NCI-H1417 (cell line): ENCODE measurements at regions not wholly inside any gene's neighbourhood (a gene's known extent, or its start where the extent isn't known, plus 50 kb on each side); places are given as distances from the start of the nearest gene placed in this dataset.
A peak's percentile ranks its signal among the peaks of the same experiment; 100 is the strongest.

Experiments used
- DNase-seq, 3 experiments: peaks; one replicate each; lab custom pipeline; 2025; lab: John Stamatoyannopoulos, UW

DNA sequence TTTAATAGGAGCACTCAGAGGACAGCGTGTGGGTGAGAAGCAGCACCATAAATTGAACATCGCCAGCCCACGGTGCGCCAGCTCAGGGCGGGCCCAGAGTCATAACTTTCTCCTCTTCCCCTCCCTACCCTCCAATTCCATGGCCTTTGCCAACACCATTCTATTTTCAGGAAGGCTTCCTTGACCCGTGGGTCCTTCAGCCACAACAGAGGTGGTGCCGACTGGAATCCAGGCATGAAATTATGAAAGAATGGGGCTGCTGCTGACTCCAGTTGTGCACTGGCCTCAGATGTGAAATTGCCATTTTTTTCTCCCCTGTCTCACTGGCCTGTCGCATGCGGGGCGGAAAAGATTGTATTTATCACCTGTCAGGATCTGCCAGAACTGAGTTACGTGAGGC is 345.9 kb downstream of the MIAT start:
- DNase-seq, result no peak

DNA sequence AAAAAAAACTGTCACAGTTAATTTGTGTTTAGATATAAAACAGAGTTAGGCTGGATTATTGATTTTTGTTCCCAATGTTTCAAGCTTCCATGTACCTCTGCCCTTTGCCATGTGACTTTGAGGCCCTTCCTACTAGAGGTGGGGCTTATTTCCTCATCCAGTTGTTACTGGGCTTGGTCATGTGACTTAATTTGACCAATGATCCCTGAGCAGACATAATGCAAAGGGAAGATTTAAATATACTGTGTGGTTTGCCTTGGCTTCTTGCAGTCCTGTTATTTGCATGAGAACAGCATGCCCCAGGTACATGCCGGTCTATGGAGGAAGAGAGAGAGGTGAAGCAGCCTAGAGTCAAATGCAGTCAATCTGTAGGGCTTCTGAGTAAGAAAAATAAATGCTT is 347.0 kb downstream of the MIAT start:
- no peak for DNase-seq

DNA sequence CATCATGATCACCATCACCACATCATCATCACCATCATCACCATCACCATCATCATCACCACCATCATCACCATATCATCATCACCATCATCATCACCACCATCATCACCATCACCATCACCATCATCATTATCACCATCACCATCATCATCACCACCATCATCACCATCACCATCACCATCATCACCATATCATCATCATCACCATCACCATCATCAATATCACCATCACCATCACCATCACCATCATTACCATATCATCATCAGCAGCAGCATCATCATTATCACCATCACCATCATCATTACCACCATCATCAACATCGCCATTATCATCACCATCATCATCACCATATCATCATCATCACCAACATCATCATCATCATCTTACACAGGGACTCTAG is 351.1 kb downstream of the MIAT start:
- no peak for DNase-seq

DNA sequence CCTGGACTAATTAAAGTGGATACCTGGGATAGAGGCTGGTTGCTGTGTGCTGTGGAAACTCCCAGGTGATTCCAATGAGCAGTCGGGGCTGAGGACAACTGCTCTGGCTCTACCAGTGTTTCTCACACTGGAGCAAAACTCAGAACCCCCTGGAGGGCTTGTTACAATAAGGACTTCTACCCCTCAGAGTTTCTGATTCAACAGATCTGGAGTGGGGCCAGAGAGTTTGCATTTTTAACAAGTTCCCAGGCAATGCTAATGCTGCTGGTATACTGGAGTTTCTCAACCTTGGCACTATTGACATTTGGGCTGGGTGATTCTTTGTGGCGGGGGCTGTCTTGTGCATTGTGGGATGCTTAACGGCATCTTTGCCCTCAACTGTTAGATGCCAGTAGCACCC is 353.7 kb downstream of the MIAT start:
- no peak for DNase-seq

DNA sequence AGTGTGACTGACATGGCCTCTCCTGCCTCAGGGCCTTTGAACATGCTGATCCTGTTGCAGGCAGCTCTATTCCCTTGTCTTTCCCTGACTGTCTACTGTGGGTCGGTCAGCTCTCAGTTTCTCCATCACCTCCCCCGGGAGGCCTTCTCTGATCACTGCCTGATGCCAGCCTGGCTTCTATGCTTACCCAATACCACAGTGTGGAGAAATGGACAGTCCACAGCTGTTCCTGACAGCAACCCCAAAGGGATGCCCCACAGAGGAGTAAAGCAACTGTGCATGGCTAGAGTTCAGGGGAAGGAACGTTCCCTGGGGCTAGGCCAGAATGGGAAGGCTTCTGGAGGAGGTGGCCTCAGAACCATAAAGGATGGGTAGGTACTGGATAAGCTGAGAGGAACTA is 354.3 kb downstream of the MIAT start:
- no peak for DNase-seq

DNA sequence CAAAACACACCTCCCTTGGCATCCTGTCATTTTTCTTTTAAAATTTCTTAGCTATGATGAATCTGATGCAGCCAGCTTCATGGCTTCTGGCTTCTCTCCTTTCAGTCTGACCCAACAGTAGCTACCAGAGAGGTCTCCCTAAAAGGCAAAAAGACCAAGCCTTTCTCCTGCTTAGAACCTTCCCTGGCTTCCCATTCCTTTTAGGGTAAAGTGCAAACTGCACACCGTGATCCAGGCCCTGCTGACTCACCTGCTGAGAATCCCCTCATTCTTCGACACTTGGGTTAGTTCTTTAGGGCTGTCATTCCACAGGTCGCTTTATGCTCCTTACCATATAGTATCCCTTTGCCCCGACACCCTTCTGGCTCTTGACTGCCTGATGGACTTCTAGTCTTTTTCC is 362.4 kb downstream of the MIAT start:
- DNase-seq, result no peak

DNA sequence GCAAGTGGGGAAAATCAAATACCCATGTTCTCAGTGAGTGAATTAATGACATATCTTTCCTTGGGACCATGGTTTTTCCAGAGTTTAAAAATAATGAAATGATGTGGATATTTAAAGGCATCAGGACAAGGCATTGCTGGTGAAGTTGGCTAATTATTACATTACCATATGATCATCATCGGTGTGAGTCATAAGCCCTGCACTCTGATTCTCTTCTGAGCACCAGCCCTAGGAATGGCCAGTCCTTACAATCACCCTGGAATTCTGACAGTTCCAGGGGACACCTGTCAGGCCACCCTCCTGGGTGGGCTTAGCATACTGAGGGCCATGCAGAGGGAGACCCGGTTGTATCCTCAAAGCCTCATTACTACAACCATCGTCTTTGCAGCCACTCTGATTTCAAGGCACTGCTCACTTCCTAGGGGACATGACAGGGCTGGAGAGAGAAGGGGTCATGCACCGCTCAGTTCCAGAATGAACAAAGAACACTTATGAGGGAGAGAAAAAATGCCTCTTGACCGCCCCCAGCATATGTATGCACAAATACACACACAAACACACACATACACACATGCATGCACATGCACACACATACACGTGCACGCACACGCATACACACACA is 365.0 kb downstream of the MIAT start:
- no peak for DNase-seq

DNA sequence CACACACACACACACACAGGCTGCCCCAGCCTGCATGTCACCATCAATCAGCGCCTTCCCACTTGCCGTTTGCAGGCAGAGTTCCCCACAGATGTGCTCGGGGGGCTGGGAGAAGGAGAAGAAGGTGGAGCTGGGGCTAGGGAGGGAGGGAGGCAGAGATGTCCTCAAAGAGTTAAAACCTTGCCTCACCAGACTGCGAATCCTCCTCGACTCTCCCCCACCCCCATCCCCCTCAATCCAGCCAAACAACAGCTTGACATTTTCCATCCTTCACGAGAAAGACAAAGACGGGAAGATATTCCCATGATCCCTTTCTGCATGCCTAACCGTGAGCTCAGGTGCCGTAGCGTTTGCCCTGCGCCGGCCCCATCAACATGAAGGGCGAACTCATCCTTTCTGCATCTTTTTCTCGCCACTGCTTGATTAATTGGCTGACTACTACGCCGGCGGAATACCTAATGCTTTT is 365.5 kb downstream of the MIAT start:
- no peak for DNase-seq

DNA sequence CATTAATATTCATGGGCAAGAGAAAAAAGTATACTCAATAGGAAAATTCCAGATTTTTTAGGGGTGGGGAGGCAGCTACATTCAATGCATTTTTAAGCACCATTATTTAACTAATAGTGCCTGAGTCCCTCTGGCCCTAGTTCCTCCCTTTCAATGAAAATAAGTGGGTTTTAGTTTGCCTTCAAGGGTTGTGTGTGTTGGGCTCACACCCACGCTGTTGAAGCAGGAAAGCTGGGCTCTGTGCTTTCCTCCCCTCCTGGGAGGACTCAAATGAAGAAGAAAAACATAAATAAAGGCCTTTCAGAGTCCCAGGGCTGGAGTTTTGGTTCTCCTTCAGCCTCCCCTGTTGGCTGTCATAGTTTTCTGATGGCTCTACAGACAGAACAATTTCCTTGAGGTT is 366.2 kb downstream of the MIAT start:
- no peak for DNase-seq

DNA sequence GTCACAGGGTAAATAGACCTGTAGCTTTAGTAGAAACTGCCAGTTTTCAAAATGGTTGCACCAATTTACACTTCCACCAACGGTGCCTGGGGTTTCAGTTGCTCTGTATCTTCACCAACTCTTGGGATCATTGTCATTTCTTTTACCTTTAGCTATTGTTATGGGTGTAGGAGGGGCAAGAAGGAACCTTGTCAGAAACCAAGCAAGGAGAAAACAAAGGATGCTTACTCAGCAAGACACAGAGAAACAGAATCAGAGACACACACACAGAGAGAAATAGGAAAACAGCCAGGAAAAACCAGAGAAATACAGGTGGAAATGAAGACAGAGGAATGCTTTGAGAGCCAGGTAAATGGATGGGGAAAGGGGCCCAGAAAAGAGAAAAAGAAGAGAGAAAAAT is 367.6 kb downstream of the MIAT start:
- DNase-seq, result no peak

DNA sequence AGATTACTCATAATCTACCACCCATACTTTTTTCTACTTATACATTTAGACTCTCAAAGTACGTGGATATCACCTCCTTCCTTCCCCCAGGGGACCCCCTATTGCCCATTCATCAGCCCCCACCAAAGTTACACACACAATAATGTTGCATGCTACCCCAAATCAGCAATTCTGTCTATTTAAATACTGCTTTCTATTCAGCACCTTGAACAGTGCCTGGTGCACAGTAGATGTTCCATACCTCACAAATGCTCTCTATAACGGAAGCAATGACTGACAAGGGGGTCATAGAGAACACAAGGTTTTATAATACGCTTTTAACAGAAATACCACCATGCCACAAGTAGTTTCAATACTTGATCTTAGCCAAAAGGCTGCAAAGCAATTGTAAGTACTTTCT is 370.7 kb downstream of the MIAT start:
- DNase-seq, result no peak

DNA sequence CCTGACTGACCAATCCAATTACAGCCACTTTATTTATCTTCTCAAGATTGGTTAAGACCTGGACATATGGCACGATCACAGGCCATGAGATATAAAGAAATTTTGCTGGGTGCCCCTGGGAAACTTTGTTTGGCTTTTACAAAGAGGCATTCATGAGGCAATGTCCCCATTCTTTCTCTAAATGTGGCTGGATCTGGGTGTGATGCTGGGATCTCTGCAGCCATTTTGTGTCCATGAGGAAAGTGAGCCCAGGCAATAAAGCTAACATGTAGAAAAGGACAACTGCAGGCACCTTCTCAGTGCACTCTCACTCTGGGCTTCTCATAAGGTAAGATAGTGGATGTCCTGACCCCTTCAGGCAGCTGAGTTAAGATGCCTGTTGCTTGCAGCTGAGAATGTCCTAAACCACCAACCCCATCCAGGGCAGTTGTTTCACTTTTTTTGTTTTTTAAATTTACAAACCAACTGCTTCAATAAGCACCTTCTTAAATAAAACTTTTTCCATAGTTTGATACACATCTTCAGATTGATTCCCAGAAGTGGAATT is 372.3 kb downstream of the MIAT start:
- no peak for DNase-seq

DNA sequence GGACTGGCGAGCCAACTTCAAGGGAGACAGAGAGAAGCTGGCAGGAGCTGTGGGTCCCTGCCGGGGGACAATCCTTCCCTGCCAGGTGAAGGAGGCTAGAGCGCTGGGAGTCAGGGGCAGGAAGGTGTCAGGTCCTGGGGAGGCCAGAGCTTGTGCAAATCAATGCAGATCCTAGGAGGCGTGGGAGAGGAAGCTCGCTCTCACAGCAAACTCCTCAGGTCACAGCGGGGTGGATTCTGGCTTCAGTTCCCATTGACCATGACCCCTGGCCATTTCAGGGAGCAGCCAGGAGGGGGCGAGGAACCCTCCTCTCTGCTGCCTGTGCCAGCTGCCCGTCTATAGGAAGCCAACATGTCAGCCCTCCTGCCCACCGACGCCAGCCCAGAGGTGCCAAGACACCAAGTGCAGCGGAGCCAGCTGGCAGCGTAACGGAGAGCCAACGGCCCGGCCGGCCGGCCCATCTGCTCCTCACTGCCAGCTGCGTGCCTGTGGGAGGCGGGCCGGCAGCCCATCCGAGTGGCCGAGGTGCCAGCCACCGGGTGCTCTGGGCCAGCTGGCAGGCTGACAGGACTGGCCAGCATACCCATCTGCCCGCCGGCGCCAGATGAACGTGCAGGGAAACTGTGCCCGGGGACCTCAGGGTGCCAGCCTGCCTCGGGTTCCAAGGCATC is 374.8 kb downstream of the MIAT start:
- peak in 2 of 3 experiments; percentile 0 to 2 for DNase-seq

DNA sequence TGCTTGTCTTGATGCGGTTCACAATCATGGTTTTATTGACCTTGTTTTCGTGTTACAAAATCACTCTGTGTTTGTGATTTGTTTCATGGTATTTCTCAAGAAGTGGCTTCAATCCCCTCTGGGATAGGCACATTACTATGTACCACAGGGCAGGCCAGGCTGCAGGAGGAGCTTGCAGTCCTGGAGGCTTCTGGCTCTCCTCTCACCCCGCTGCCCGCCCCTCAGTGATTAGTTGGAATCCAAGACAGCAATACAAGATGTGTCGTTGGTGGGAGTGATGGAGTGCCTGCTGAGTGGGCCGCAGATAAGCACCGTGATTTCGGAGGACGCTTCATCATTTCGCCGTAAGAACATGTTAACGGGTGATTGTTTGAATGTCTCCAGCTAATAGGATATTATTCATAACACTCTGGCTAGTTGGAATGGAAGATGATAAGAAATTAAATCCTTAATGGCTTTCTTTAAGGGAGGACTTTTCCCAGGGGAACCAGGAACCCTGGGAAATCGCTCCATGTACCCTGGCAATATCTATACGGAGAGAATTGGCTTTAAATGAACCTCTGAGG is 384.4 kb downstream of the MIAT start:
- no peak for DNase-seq

DNA sequence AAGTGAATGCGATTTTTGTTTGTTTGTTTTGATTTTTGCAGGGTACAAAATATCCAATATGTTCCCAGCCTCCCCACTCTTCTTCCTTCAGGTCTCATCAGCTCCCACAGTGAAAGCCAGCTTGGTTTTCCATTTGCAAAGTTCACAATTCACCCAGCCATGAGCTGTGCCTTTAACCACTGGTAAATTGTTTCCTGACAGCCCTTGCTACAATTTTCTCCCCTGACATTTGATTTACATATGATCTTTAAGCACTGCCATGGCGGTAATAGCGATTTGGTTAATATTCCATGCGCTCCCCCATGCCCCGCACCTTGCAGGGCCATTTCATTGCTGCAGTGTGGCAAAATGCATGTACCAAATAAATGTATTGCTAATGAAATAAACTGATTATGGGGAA is 385.9 kb downstream of the MIAT start:
- DNase-seq, result no peak

DNA sequence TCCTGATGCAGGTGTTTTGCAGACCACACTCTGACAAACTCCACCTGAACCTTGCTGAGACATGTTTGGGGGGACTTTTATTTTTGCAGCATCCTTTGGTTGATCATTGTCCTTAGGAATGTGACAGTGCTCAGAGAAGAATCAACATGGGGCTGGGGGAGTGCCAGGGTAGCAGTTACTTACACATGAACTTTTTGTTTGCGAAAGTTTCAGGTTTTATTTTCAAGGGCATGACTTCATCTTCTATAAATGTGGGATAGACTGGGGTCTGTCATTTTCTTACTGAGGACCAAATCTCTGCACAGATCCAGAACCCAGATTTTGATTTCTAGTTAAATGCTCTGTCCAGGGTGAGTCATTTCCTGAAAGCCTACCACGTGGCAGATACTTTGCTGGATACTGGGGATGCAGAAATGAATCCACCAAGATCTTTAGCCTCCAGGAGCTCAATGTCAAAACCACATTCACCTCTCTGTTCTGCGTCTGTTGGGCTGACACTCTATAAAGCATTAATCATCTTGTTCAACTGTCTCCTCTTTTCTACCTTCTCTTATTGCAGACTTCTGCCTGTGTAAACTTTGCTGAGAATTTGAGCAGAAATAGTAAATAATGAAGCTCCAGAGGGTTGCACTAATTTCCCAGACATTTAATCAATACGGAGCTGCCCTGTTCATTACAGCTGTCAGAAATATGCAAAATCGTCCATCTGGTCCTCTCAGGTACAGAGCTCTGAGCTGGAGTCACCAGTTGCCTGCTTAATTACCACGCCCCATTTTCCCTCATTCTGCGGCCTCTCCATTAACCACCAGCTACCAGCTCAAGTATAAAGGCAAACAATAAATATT is 387.9 kb downstream of the MIAT start:
- peak in 1 of 3 experiments; percentile 53 for DNase-seq

DNA sequence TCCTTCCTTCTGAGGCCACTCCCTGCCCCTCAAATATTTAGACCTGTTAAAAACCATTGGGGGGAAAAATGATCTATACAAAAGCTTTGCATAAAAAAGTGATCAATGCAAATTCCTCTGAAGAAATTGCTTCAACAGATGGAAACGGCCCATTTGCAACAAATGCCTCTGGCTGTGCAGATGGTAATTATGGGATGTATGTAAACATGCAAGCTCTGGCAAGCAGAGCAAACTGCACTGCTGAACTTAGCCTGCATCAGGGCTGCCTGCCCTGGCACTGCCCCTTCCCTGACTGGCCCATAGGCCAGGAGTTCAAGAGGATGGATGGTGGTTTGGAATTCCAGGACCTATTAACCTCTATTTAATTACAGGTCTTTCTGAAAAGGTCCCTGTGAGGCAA is 388.7 kb downstream of the MIAT start:
- peak in 2 of 3 experiments; percentile 6 to 53 for DNase-seq

DNA sequence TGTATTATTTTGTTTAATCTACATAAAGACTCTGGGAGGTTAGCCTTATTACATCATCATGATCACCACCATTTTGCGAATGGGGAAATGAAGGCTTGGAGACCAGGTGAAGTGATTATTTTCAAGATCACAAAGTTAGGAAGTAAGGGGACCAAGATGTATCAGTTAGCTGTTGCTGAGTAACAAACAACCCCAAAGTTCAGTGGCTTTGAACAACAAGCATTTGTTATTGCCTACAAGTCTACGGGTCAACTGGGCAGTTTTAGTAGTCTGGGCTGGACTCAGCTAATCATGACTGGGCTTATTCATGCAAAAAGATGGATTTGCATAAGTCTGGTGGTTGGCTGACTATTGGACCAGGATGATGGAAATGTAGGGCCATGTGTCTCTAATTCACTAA is 389.2 kb downstream of the MIAT start:
- no peak for DNase-seq

DNA sequence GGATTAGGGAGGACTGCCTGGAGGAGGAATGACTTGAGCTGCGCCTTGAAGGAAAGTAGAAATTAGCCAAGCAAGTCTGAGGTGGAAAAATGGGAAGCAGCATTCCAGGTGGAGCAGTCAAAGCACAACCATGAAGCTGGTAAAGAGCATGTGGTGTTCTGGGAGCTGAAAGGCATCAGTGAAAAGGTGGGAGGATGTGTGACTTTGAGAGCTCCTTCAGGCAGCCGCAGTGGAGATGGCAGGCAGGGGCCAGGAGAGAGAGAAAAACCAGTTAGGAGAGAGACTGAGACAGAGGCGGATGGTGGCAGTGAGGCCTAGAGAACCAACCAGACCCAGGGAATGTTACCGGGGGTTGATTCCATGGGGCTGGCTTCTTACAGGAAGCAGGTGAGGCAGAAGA is 393.4 kb downstream of the MIAT start:
- DNase-seq, result no peak

DNA sequence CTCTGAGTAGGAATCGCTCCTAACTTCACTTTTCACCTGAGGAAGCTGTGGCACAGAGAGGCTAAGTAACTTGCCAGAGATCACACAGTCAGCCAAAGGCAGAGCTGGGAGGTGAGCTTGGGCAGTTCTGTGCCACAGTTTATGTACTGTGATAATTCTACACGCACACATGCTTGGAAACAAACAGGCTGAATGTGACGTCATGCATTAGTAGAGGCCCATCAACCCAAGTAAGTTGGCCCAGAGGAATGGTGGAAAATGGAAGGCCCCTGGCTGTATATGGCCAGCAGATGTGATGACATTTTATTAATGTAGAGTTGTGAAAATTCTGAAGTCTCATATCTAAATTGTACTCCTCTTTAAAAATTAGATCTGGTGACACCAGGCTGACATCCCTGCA is 394.0 kb downstream of the MIAT start:
- no peak for DNase-seq

DNA sequence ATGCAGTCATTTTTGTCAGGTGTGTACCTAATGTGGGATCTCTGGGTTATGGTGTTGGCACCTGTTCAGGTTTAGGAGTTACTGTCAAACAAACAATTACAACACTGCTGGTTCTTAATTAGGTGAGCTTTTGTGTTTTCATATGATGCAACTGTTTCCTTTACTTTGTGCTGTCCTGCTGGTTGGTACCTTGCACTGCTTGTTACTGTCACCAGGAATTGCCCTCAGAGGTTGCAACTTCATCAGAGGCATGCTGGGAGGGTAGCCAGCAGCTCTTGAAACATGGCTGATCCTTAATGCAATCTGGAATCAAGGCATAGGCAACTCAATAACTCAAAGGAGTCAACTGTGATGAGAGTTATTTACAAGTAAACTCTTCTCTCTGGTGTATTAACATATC is 400.3 kb downstream of the MIAT start:
- DNase-seq, result peak in 1 of 3 experiments; percentile 6

DNA sequence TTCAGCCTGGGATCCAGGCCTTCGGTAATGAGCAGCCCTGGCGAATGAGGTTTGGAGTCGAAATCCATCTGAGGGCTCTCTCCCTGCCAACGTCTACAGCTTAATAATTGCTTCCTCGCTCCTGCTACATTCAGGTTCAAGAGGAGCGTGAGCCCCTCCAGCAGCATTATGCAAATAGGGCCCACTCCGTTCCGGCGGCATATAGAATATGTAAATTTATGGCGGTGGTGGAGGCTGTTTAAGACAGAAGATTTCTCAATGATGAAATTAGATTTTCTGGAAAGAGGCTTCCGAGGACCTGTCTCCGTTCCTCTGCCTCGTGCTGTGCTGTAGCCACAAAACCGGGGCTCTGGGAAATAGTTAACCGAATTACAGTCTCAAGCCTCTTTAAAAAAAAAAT is 402.8 kb downstream of the MIAT start:
- no peak for DNase-seq

DNA sequence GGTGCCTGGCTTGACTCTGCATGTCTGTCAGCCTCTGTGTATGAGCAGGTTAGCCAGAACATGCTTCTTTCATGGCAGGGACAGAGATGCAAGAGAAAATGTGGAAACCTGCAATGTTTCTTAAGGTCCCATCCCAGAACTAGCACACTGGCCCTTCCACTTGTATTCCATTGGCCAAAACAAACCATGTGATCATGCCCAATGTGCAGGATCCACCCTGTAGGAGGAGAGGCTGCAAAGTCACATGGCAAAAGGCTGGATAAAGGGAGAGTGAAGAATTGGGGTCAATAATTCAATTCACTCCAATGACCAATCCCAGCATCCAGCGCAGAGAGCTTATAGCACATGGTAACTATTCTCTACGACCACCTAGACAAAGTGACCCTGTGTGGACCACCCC is 405.5 kb downstream of the MIAT start:
- DNase-seq, result no peak
